RPMI8226 (cell line): ENCODE measurements at regions not wholly inside any gene's neighbourhood (a gene's known extent, or its start where the extent isn't known, plus 50 kb on each side); places are given as distances from the start of the nearest gene placed in this dataset.

Experiments
- DNase-seq: peaks from one replicate; pipeline ENCODE4 v3.0.0-alpha.2; 2015

DNA sequence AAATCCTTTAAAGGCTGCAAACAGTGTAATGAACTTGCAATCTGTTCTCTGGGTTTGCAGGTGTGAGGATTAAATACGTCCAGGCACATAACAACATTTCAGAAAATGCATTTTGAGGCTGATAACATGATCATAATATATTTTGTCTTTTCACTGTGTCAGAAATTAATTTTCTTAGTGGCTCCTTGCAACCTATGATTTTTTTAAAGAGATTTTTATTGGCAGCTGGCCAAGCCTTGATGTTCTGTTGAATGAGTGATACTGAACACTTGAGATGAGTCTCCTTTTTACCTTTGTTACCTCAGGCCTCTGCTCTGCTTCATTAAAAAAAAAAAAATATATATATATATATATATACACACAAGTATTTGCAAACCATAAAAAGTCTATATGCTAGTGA lies 68.2 kb upstream of the TENM3 start:
- DNase-seq = no peak

- DNase-seq = no peak
These were observed 67.2 kb upstream of the TENM3 start for GRCh38 chr4:182175788-182176519.

GRCh38 chr4:182177166-182177565 lies 66.0 kb upstream of the TENM3 start:
- no peak for DNase-seq

DNA sequence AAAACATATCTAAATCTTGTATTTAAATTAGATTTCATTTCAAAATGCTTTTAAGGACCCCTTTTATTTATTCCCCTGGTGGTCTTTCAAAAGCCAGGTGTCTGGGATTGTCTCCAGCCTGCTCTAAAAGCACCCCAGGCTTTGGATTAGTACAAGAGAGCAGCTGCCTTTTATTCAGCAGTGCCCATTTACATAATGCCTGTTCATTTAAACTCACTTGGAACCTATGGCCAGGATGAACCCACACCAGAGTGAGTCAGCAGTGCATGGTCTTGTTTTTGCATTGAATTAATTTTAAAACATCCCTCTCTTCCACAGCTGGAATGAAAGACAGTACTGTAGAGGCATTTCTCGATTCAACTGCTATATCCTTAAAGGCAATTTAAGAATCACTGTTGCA lies 64.1 kb upstream of the TENM3 start:
- no peak for DNase-seq

DNA sequence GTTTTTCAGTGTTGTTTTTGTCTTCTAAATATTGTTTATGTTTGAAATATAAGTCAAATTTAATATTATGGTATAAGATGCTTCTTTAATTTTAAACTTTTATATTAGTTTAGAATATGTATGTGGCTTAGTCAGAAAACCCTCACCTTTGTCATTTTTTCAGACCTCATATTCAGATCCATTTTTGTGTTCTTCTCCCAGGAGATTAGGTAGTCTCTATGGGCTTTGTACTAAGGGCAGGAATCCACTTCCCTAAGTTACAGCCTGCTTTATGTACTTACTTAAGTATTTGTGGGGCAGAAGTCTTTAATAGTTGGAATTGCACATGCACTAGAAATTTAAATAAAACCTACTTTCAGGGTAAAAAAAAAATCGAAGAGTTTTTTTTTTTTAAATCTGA lies 63.5 kb upstream of the TENM3 start:
- no peak for DNase-seq

- no peak for DNase-seq
These were observed 57.7 kb upstream of the TENM3 start for GRCh38 chr4:182185491-182185890.

GRCh38 chr4:182187674-182188073 lies 55.5 kb upstream of the TENM3 start:
- no peak for DNase-seq

GRCh38 chr4:182188622-182189021 lies 54.6 kb upstream of the TENM3 start:
- no peak for DNase-seq

DNA sequence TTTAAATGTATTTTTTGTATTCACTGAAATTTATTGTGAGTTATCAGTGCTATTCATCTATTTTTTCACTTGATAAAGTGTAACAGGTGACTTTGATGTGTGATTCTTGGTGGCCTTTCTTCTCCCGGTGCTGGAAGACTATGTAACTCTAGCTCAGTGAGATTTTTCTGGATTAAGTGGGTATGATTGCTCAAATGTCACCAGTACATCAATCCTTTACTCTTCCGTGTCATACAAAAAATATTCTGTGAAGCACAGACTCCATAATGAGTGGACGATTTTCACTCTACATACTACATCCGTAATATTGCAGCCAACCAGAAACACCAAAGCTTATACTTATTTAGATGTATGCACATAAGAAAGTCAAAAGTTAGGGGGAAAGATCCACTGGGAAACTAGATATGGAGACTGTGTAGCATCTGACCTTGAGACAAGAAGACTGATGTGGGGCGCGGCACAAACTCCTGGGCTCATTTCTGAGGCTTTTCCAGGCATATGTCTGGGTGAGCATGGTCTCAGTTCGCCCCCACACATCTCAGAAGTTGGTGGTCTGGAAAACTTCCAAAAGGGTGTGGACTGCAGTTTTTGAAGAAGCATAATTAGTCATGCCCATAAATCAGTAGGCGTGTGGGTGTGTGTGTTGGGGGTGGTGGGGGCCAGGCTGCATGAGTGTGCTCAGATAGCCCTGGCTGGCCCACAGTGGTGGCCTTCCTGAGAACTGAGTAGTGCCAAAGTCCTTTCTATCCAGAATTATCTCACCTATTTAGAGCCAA lies 53.9 kb upstream of the TENM3 start:
- no peak for DNase-seq

GRCh38 chr4:182190306-182190705 lies 52.9 kb upstream of the TENM3 start:
- DNase-seq = no peak

DNA sequence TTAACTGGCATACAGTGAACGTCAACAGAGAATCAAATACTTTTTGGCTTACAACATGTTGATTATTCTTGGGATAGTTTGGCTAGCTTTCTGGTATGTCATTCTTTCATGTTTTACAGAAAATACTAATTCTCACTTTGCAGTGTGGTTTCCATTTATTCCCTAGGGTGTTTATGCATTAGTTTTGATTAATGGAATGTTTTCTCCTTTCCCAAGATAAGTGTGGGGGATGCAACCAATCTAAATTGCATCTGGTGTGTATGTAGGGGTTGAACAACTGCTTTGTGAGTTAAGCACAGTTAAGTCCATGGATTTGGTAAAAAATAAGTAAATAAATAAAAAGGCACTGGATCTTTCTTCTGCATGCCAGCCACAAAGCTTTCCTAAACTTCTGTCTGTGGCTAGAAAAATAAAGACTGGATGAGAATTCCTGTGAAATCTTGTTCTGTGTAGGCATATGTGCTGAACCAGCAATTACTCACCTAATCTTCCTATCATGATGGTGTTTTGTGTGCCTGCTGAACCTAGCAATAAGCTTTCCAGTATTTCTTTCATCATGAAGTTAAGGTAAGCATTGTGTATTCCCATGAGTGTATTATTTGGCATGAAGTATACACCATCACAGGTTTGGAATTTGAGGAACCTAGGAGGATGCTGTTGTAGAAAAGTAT lies 50.6 kb upstream of the TENM3 start:
- no peak for DNase-seq

DNA sequence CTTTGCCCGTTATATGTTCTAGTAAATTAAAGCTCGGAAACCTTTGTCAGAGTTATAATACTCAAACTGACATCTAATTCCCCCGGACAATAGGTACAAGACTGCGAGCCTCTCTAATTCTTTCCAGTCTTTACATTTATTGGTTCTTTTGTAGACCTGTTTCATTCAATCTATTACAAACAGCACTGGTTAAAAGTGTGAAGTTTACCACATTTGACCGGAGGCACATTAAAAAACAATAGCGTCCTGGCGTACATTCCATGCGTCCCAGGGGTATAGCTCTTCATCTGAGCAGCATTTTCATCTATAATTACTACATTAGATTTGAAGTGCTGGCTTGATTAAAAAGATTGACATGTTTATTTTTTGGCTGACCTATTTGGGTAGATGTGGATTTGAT lies 49.9 kb upstream of the TENM3 start:
- no peak for DNase-seq
